K562 (cell line): ENCODE measurements at regions not wholly inside any gene's neighbourhood (a gene's known extent, or its start where the extent isn't known, plus 50 kb on each side); places are given as distances from the start of the nearest gene placed in this dataset.
A peak's percentile ranks its signal among the peaks of the same experiment; 100 is the strongest.

ENCODE experiments used
- CCAR2 ChIP-seq: fragments of 200-400 bp; formaldehyde crosslinking; IDR thresholded peaks from 2 replicates; pipeline ENCODE4 v1.6.1; 2017; ENCODE audit warnings: mild to moderate bottlenecking, low read depth, low read length
- DACH1 ChIP-seq: fragments of 450-650 bp; IDR thresholded peaks from 2 replicates; pipeline ENCODE4 v1.6.1; 2018; ENCODE audit not compliant: partially characterized antibody
- DMBX1 ChIP-seq: fragments of 250-450 bp; sonication (Bioruptor Pico); IDR thresholded peaks from 2 replicates; pipeline ENCODE4 v1.8.0; 2022; ENCODE audit warnings: inconsistent platforms, mild to moderate bottlenecking, moderate library complexity, borderline replicate concordance
- ESRRA ChIP-seq: fragments of 450-650 bp; IDR thresholded peaks from 2 replicates; pipeline ENCODE4 v1.6.1; 2014; ENCODE audit warnings: low read depth, mild to moderate bottlenecking, moderate library complexity, borderline replicate concordance
- ESRRB ChIP-seq: fragments of 250-450 bp; sonication (Bioruptor Pico); IDR thresholded peaks from 2 replicates; pipeline ENCODE4 v1.5.0; 2020; ENCODE audit warnings: mild to moderate bottlenecking, moderate library complexity, borderline replicate concordance
- GABPA ChIP-seq: fragments of 200-800 bp; sonication (Bioruptor generic); conservative IDR thresholded peaks from 2 replicates; pipeline ENCODE4 v1.6.1; 2016; ENCODE audit warnings: low read depth, missing genetic modification characterization, missing compliant biosample characterization
- GABPB1 ChIP-seq: sonication (generic); formaldehyde crosslinking; IDR thresholded peaks from 2 replicates; pipeline ENCODE4 v1.8.0; 2022; ENCODE audit warnings: mild to moderate bottlenecking, missing genetic modification reagents
- HNRNPL ChIP-seq: fragments of 200-400 bp; formaldehyde crosslinking; IDR thresholded peaks from 2 replicates; pipeline ENCODE4 v1.6.1; 2017; ENCODE audit warnings: low read depth, mild to moderate bottlenecking, low read length
- HSF4 ChIP-seq: fragments of 250-450 bp; sonication (Bioruptor Pico); IDR thresholded peaks from 2 replicates; pipeline ENCODE4 v2.1.2; 2022; ENCODE audit warnings: mild to moderate bottlenecking, moderate library complexity, borderline replicate concordance
- IFI16 ChIP-seq: fragments of 250-450 bp; sonication (Bioruptor Pico); IDR thresholded peaks from 2 replicates; pipeline ENCODE4 v2.1.2; 2022; ENCODE audit warnings: mild to moderate bottlenecking, inconsistent platforms
- LCOR ChIP-seq: sonication (generic); formaldehyde crosslinking; IDR thresholded peaks from 2 replicates; pipeline ENCODE4 v1.8.0; 2022; ENCODE audit warnings: mild to moderate bottlenecking, missing genetic modification reagents
- MAZ ChIP-seq, 2 experiments: fragments of 450-650 bp in 1 of 2; sonication (generic) in 1 of 2; formaldehyde crosslinking; IDR thresholded peaks in 1 of 2; conservative IDR thresholded peaks in 1 of 2; 2 replicates each; pipeline versions ENCODE4 v1.4.0 to v1.5.0; 2020; ENCODE audit warnings: mild to moderate bottlenecking in 1 of 2, missing genetic modification reagents in 1 of 2
- NR4A1 ChIP-seq, 2 experiments: fragments of 250-450 bp in 1 of 2; fragments of 450-650 bp in 1 of 2; sonication (Bioruptor Pico) in 1 of 2; IDR thresholded peaks; 2 replicates each; pipeline versions ENCODE4 v1.4.0 to v1.6.1; 2016 to 2020; ENCODE audit warnings: mild to moderate bottlenecking in 2 of 2, missing compliant biosample characterization in 1 of 2, missing genetic modification characterization in 1 of 2, moderate library complexity in 1 of 2
- PHB2 ChIP-seq: fragments of 450-650 bp; IDR thresholded peaks from 2 replicates; pipeline ENCODE4 v1.6.1; 2017; ENCODE audit warnings: low read depth
- PHF20 ChIP-seq: fragments of 450-650 bp; IDR thresholded peaks from 2 replicates; pipeline ENCODE4 v1.6.1; 2018; ENCODE audit not compliant: partially characterized antibody
- SMAD2 ChIP-seq: fragments of 150-350 bp; IDR thresholded peaks from 2 replicates; pipeline ENCODE4 v1.6.1; 2014; ENCODE audit warnings: low read depth, mild to moderate bottlenecking, low read length
- TAF15 ChIP-seq: fragments of 200-400 bp; formaldehyde crosslinking; IDR thresholded peaks from 2 replicates; pipeline ENCODE4 v1.6.1; 2017; ENCODE audit warnings: mild to moderate bottlenecking, low read depth, low read length, moderate library complexity
- TF ChIP-seq, protein P1 (sequence below): fragments of 250-450 bp; sonication (Bioruptor Pico); IDR thresholded peaks from 2 replicates; pipeline ENCODE4 v1.5.0; 2022; ENCODE audit warnings: mild to moderate bottlenecking
- TF ChIP-seq, protein P2 (sequence below): sonication (generic); formaldehyde crosslinking; IDR thresholded peaks from 2 replicates; pipeline ENCODE4 v1.8.1; 2023; ENCODE audit warnings: mild to moderate bottlenecking, missing genetic modification reagents
- TF ChIP-seq, protein P3 (sequence below): fragments of 250-450 bp; sonication (Bioruptor Pico); IDR thresholded peaks from 2 replicates; pipeline ENCODE4 v1.8.0; 2022; ENCODE audit warnings: inconsistent platforms
- TF ChIP-seq, protein P4 (sequence below), 2 experiments: fragments of 450-650 bp in 1 of 2; sonication (generic) in 1 of 2; formaldehyde crosslinking in 1 of 2; IDR thresholded peaks in 1 of 2; conservative IDR thresholded peaks in 1 of 2; 2 replicates each; pipeline versions ENCODE4 v1.6.1 to v1.8.1; 2016 to 2023; ENCODE audit warnings: mild to moderate bottlenecking in 2 of 2, moderate library complexity in 2 of 2, inconsistent platforms in 1 of 2, missing genetic modification reagents in 1 of 2

DNA sequence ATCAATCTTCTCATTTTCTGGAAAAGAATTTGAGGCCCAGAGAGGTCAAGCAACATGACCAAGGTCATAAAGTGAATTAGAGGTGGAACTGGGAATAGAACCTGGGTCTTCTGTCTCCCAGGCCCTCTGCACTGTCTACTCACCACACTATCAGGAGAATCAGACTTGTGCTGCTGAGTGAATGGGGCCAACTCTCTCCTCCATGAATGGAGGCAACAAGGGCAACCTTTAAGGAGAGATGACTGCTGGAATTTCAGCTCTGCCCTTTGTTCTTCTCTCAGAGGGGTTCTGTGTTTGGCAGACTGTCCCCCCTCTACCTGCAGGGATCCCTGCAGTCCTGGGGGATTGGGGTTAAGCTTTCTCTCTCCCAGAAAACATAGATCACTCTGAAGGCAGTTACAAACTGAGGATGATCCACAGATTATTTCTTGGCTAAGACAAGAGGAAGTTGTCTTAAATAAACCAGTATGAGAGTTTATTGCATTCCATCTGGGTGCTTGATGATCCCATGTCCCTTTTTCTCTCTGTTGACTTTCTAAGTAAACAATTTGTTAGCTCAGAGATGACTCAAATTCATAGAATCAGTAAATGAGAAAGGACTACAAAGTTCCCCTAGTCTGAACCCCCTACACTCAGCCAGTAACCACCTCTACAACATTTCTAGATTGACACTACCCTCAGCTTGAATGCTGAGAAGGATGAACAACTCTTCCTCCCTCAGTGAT lies 99.0 kb upstream of the LIPC start (continued):
- TF ChIP-seq, protein P1, sequence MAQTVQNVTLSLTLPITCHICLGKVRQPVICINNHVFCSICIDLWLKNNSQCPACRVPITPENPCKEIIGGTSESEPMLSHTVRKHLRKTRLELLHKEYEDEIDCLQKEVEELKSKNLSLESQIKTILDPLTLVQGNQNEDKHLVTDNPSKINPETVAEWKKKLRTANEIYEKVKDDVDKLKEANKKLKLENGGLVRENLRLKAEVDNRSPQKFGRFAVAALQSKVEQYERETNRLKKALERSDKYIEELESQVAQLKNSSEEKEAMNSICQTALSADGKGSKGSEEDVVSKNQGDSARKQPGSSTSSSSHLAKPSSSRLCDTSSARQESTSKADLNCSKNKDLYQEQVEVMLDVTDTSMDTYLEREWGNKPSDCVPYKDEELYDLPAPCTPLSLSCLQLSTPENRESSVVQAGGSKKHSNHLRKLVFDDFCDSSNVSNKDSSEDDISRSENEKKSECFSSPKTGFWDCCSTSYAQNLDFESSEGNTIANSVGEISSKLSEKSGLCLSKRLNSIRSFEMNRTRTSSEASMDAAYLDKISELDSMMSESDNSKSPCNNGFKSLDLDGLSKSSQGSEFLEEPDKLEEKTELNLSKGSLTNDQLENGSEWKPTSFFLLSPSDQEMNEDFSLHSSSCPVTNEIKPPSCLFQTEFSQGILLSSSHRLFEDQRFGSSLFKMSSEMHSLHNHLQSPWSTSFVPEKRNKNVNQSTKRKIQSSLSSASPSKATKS (CRISPR knock-in tag): no peak
- peak; percentile 57 for TF ChIP-seq HSF4
- peak; percentile 85 for TF ChIP-seq DMBX1 (CRISPR knock-in tag)
- TF ChIP-seq, protein P2, sequence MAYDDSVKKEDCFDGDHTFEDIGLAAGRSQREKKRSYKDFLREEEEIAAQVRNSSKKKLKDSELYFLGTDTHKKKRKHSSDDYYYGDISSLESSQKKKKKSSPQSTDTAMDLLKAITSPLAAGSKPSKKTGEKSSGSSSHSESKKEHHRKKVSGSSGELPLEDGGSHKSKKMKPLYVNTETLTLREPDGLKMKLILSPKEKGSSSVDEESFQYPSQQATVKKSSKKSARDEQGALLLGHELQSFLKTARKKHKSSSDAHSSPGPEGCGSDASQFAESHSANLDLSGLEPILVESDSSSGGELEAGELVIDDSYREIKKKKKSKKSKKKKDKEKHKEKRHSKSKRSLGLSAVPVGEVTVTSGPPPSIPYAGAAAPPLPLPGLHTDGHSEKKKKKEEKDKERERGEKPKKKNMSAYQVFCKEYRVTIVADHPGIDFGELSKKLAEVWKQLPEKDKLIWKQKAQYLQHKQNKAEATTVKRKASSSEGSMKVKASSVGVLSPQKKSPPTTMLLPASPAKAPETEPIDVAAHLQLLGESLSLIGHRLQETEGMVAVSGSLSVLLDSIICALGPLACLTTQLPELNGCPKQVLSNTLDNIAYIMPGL: no peak
- no peak for TF ChIP-seq ESRRA
- TF ChIP-seq, protein P3, sequence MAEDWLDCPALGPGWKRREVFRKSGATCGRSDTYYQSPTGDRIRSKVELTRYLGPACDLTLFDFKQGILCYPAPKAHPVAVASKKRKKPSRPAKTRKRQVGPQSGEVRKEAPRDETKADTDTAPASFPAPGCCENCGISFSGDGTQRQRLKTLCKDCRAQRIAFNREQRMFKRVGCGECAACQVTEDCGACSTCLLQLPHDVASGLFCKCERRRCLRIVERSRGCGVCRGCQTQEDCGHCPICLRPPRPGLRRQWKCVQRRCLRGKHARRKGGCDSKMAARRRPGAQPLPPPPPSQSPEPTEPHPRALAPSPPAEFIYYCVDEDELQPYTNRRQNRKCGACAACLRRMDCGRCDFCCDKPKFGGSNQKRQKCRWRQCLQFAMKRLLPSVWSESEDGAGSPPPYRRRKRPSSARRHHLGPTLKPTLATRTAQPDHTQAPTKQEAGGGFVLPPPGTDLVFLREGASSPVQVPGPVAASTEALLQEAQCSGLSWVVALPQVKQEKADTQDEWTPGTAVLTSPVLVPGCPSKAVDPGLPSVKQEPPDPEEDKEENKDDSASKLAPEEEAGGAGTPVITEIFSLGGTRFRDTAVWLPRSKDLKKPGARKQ: no peak
- TF ChIP-seq ESRRB (CRISPR knock-in tag): no peak
- TF ChIP-seq LCOR (CRISPR knock-in tag): no peak
- TF ChIP-seq TAF15: no peak
- TF ChIP-seq HNRNPL: no peak
- TF ChIP-seq, protein P4, sequence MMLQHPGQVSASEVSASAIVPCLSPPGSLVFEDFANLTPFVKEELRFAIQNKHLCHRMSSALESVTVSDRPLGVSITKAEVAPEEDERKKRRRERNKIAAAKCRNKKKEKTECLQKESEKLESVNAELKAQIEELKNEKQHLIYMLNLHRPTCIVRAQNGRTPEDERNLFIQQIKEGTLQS (IDR thresholded peaks at IDR 0.05): no peak
- TF ChIP-seq, protein P4 (CRISPR knock-in tag; conservative IDR thresholded peaks at IDR 0.05): no peak
- no peak for TF ChIP-seq GABPA (tag)
- no peak for TF ChIP-seq IFI16
- peak; percentile 19; the same call in 1 of the 2 replicates for TF ChIP-seq NR4A1 (CRISPR knock-in tag; IDR thresholded peaks at IDR 0.05)
- peak; percentile 92; the same call in 1 of the 2 replicates for TF ChIP-seq NR4A1 (tag; IDR thresholded peaks at IDR 0.05)
- no peak for TF ChIP-seq PHB2
- TF ChIP-seq MAZ (CRISPR knock-in tag; conservative IDR thresholded peaks at IDR 0.05 in 1 of 2, IDR thresholded peaks at IDR 0.05 in 1 of 2): peak in 1 of 2 experiments; percentile 64; a peak in 1 of 4 replicates
- no peak for TF ChIP-seq DACH1
- no peak for TF ChIP-seq SMAD2
- no peak for TF ChIP-seq PHF20
- no peak; the same call in 1 of the 2 replicates for TF ChIP-seq GABPB1
- no peak for TF ChIP-seq CCAR2
